GM12878 (cell line): ENCODE measurements at regions not wholly inside any gene's neighbourhood (a gene's known extent, or its start where the extent isn't known, plus 50 kb on each side); places are given as distances from the start of the nearest gene placed in this dataset.

Source experiments
- ATAC-seq: fragments of 200-7000 bp; cut with Tn5 transposase; 3 replicates; pipeline ENCODE4 v1.9.1; 2020; ENCODE audit warnings: mild to moderate bottlenecking, moderate library complexity
- BruUV-seq: library from RNA; stranded (reverse); fragments of 400-500 nt; replicated peaks from 2 replicates; lab custom pipeline; 2021; lab: Mats Ljungman, UMichigan
- CTCF ChIA-PET: fragments of 300-600 bp; sonication (Branson Sonifier 250); formaldehyde crosslinking; extraction: SDS; loops from one replicate; lab custom pipeline; 2021; ENCODE audit warnings: inconsistent platforms; lab: Yijun Ruan, JAX
- POLR2A ChIA-PET: fragments of 350-600 bp; formaldehyde crosslinking; extraction: SDS; loops from one replicate; lab custom pipeline; 2021; ENCODE audit warnings: inconsistent platforms; lab: Charles Lee
- RAD21 ChIA-PET: fragments of 300-600 bp; sonication (Branson Sonifier 250); formaldehyde crosslinking; loops from one replicate; lab custom pipeline; 2023; ENCODE audit warnings: antibody characterized with exemption; ENCODE audit not compliant: unreplicated experiment; lab: Charles Lee
- SMC1A ChIA-PET: fragments of 300-600 bp; sonication (Branson Sonifier 250); formaldehyde crosslinking; loops from one replicate; lab custom pipeline; 2023; ENCODE audit not compliant: unreplicated experiment, uncharacterized antibody; lab: Charles Lee
- DNase-seq: peaks from one replicate; pipeline ENCODE4 v3.0.0-alpha.2; 2011; ENCODE audit warnings: low read depth, low spot score
- FAIRE-seq: peaks from 3 replicates; lab custom pipeline; 2011; peaks lifted over from hg19 to GRCh38; lab: Jason Lieb, UNC
- H2AFZ ChIP-seq: 2 replicates; pipeline ENCODE4 v1.6.0; 2011; ENCODE audit warnings: low read depth, low read length, control low read depth; ENCODE audit not compliant: control insufficient read depth
- H3K27ac ChIP-seq: 2 replicates; pipeline ENCODE4 v1.5.1; 2011; ENCODE audit warnings: control low read depth; ENCODE audit not compliant: control insufficient read depth, insufficient read depth
- H3K27me3 ChIP-seq, 2 experiments: replicated peaks in 1 of 2; 2 replicates each; pipeline versions ENCODE4 v1.6.0 to v1.6.1; 2011; ENCODE audit warnings: low read length in 1 of 2; ENCODE audit not compliant: control insufficient read depth in 2 of 2, insufficient read depth in 2 of 2
- H3K36me3 ChIP-seq, 2 experiments: 2 replicates each; pipeline ENCODE4 v1.5.1; 2011; ENCODE audit warnings: low read length in 1 of 2; ENCODE audit not compliant: control insufficient read depth in 2 of 2, insufficient read depth in 2 of 2
- H3K4me1 ChIP-seq: 2 replicates; pipeline ENCODE4 v1.6.1; 2011; ENCODE audit warnings: mild to moderate bottlenecking, low read length, moderate library complexity, mixed read lengths; ENCODE audit not compliant: control insufficient read depth, insufficient read depth
- H3K4me2 ChIP-seq: 2 replicates; pipeline ENCODE4 v1.6.0; 2011; ENCODE audit warnings: control low read depth; ENCODE audit not compliant: control insufficient read depth, insufficient read depth
- H3K4me3 ChIP-seq: fragments of 200-600 bp; sonication (generic); 2 replicates; pipeline ENCODE4 v1.5.1; 2016
- H3K79me2 ChIP-seq: 2 replicates; pipeline ENCODE4 v1.6.0; 2011; ENCODE audit warnings: low read length; ENCODE audit not compliant: control insufficient read depth, insufficient read depth
- H3K9ac ChIP-seq: 2 replicates; pipeline ENCODE4 v1.8.0; 2011; ENCODE audit warnings: low read length, control low read depth, mixed read lengths; ENCODE audit not compliant: control insufficient read depth, insufficient read depth
- H3K9me3 ChIP-seq: replicated peaks from 3 replicates; pipeline ENCODE4 v1.5.1; 2011; ENCODE audit warnings: mild to moderate bottlenecking, low read length; ENCODE audit not compliant: control insufficient read depth, insufficient read depth
- H4K20me1 ChIP-seq: 2 replicates; pipeline ENCODE4 v1.6.0; 2011; ENCODE audit not compliant: control insufficient read depth, insufficient read depth
- CBX5 ChIP-seq: sonication (generic); IDR thresholded peaks from 2 replicates; pipeline ENCODE4 v1.6.1; 2016; ENCODE audit warnings: low read depth, moderate library complexity, mild to moderate bottlenecking, inconsistent platforms
- CEBPZ ChIP-seq: fragments of 150-350 bp; IDR thresholded peaks from 2 replicates; pipeline ENCODE4 v1.6.1; 2016; ENCODE audit warnings: low read depth, low read length
- FOXM1 ChIP-seq: IDR thresholded peaks from 2 replicates; pipeline ENCODE4 v1.6.1; 2012; ENCODE audit warnings: low read depth, mild to moderate bottlenecking, inconsistent platforms, low read length, moderate library complexity
- HCFC1 ChIP-seq: fragments of 150-350 bp; IDR thresholded peaks from 2 replicates; pipeline ENCODE4 v1.6.1; 2014; ENCODE audit warnings: low read length
- IKZF1 ChIP-seq: fragments of 450-650 bp; conservative IDR thresholded peaks from 2 replicates; pipeline ENCODE4 v1.6.1; 2017; ENCODE audit warnings: antibody characterized with exemption, mild to moderate bottlenecking
- LARP7 ChIP-seq: fragments of 450-650 bp; IDR thresholded peaks from 2 replicates; pipeline ENCODE4 v1.6.1; 2017; ENCODE audit warnings: mild to moderate bottlenecking
- MXI1 ChIP-seq: fragments of 150-350 bp; IDR thresholded peaks from 2 replicates; pipeline ENCODE4 v1.6.1; 2011; ENCODE audit warnings: low read depth, mild to moderate bottlenecking, inconsistent platforms, low read length, improper control_type of control experiment
- NFXL1 ChIP-seq: fragments of 450-650 bp; IDR thresholded peaks from 2 replicates; pipeline ENCODE4 v1.6.1; 2017; ENCODE audit warnings: antibody characterized with exemption, mild to moderate bottlenecking, borderline replicate concordance
- PBX3 ChIP-seq: IDR thresholded peaks from 2 replicates; pipeline ENCODE4 v1.6.1; 2011; ENCODE audit warnings: mild to moderate bottlenecking, low read depth, low read length, moderate library complexity; ENCODE audit not compliant: insufficient replicate concordance
- RFX5 ChIP-seq: IDR thresholded peaks from 2 replicates; pipeline ENCODE4 v1.6.1; 2011; ENCODE audit warnings: low read depth, low read length, improper control_type of control experiment
- RUNX3 ChIP-seq: IDR thresholded peaks from 2 replicates; pipeline ENCODE4 v1.6.1; 2012; ENCODE audit warnings: low read length, inconsistent platforms
- STAT3 ChIP-seq: IDR thresholded peaks from 2 replicates; pipeline ENCODE4 v1.6.1; 2011; ENCODE audit warnings: low read depth, low read length, improper control_type of control experiment
- USF1 ChIP-seq: IDR thresholded peaks from 2 replicates; pipeline ENCODE4 v1.6.1; 2011; ENCODE audit warnings: borderline replicate concordance, low read depth, mild to moderate bottlenecking, moderate library complexity, mixed read lengths, low read length; ENCODE audit not compliant: insufficient read depth; ENCODE audit errors: extremely low read length
- YBX1 ChIP-seq: fragments of 450-650 bp; IDR thresholded peaks from 2 replicates; pipeline ENCODE4 v1.6.1; 2016; ENCODE audit warnings: antibody characterized with exemption
- WGBS: methylation state at CpG from one replicate; pipeline ENCODE4 v1.1.6; 2016; ENCODE audit warnings: low lambda C conversion rate; ENCODE audit not compliant: insufficient replicate concordance, insufficient coverage; ENCODE audit errors: missing lambda C conversion rate; 5-methylcytosine and 5-hydroxymethylcytosine counted together
- in situ Hi-C: fragments of 300-500 bp; cut with MboI; formaldehyde crosslinking; loops from 9 replicates; pipeline ENCODE4 v1.14.3; 2018; ENCODE audit warnings: mixed read lengths
- intact Hi-C: fragments of 100-400 bp; cut with micrococcal nuclease; formaldehyde crosslinking; loops from one replicate; pipeline ENCODE4 v1.14.2; 2022; ENCODE audit not compliant: unreplicated experiment

- SMC1A ChIA-PET: no interaction called here
- no peaks in the 10 kb centered on the region; the same call in 2 of the 3 replicates for H3K9me3 ChIP-seq
- ATAC-seq: no peak
- BruUV-seq: no TSS peak
- FAIRE-seq: no peak
- CTCF ChIA-PET: interaction anchor here (2.0 kb wide), 1 partner anchor 13 kb away, joined by 9 read pairs; no protein-coding TSS in a partner anchor
- no peak overlapping the region for H3K4me2 ChIP-seq
- in situ Hi-C loops: no loop called here
- H3K79me2 ChIP-seq: no peaks in the 10 kb centered on the region
- no peaks in the 10 kb centered on the region for H4K20me1 ChIP-seq
- H3K36me3 ChIP-seq: no peaks in the 10 kb centered on the region
- POLR2A ChIA-PET: interaction anchor here (0.6 kb wide), 1 partner anchor 1553 kb away, joined by 3 read pairs; no protein-coding TSS in a partner anchor
- no peak for DNase-seq
- intact Hi-C loops: no loop called here
- TF ChIP-seq HCFC1 (no peak), NFXL1 (no peak), YBX1 (no peak), STAT3 (no peak), RFX5 (no peak), FOXM1 (no peak), CBX5 (no peak), MXI1 (no peak), PBX3 (no peak), CEBPZ (no peak), IKZF1 (no peak), LARP7 (no peak), USF1 (no peak), RUNX3 (no peak)
- WGBS: 25% methylated on average over 5 of the region's 5 CpGs
- no peak overlapping the region for H2AFZ ChIP-seq
- RAD21 ChIA-PET: no interaction called here
- H3K27me3 ChIP-seq: no peaks in the 10 kb centered on the region
- H3K4me3 ChIP-seq: no peak overlapping the region
- H3K27ac ChIP-seq: no peak overlapping the region
- H3K9ac ChIP-seq: no peak overlapping the region
- H3K4me1 ChIP-seq: peaks cover 1% of the 10 kb centered on the region
These were observed 103.4 kb upstream of the SLC35G4 start for GRCh38 chr18:11505993-11506392.
